ENCODE measurements at regions not wholly inside any gene's neighbourhood (a gene's known extent, or its start where the extent isn't known, plus 50 kb on each side); places are given as distances from the start of the nearest gene placed in this dataset.

GRCh38 chr18:68263481-68263880 is 451.4 kb downstream of the TMX3 start:
- H3K27me3 ChIP-seq (ENCODE audit: control insufficient read depth in 3 of 3, insufficient read depth in 3 of 3, low read length in 2 of 3), result no peaks in the 10 kb centered on the region
- H3K27ac ChIP-seq (ENCODE audit: low read depth in 1 of 2, low read length in 1 of 2), result no peak overlapping the region
- 81 to 86% methylated on average over 5 of the region's 5 CpGs for WGBS, 2 donors
- TF ChIP-seq, protein P1, sequence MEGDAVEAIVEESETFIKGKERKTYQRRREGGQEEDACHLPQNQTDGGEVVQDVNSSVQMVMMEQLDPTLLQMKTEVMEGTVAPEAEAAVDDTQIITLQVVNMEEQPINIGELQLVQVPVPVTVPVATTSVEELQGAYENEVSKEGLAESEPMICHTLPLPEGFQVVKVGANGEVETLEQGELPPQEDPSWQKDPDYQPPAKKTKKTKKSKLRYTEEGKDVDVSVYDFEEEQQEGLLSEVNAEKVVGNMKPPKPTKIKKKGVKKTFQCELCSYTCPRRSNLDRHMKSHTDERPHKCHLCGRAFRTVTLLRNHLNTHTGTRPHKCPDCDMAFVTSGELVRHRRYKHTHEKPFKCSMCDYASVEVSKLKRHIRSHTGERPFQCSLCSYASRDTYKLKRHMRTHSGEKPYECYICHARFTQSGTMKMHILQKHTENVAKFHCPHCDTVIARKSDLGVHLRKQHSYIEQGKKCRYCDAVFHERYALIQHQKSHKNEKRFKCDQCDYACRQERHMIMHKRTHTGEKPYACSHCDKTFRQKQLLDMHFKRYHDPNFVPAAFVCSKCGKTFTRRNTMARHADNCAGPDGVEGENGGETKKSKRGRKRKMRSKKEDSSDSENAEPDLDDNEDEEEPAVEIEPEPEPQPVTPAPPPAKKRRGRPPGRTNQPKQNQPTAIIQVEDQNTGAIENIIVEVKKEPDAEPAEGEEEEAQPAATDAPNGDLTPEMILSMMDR (IDR thresholded peaks at IDR 0.05; ENCODE audit: control extremely low read depth, extremely low read depth), result no peak
- no peaks in the 10 kb centered on the region for H3K4me1 ChIP-seq (ENCODE audit: control insufficient read depth in 5 of 5, insufficient read depth in 5 of 5, low read length in 5 of 5)
- H3K9ac ChIP-seq (ENCODE audit: insufficient read depth in 1 of 2, low read length in 2 of 2), result no peak overlapping the region
- no peaks in the 10 kb centered on the region for H3K9me3 ChIP-seq (ENCODE audit: control insufficient read depth in 4 of 4, insufficient read depth in 3 of 4, low read length in 3 of 4)
- H3K4me3 ChIP-seq, result no peak overlapping the region
- no peak for DNase-seq
- no peaks in the 10 kb centered on the region for H3K36me3 ChIP-seq (ENCODE audit: control insufficient read depth in 4 of 4, insufficient read depth in 4 of 4, low read length in 4 of 4)
- ATAC-seq (ENCODE audit: insufficient read depth, low FRiP score), result no peak

- Histone ChIP-seq H3K27ac (ENCODE audit: low read depth in 1 of 2, low read length in 1 of 2) (no peak overlapping the region), H3K9me3 (ENCODE audit: control insufficient read depth in 4 of 4, insufficient read depth in 3 of 4, low read length in 3 of 4) (no peaks in the 10 kb centered on the region), H3K36me3 (ENCODE audit: control insufficient read depth in 4 of 4, insufficient read depth in 4 of 4, low read length in 4 of 4) (no peaks in the 10 kb centered on the region), H3K4me1 (ENCODE audit: control insufficient read depth in 5 of 5, insufficient read depth in 5 of 5, low read length in 5 of 5) (no peaks in the 10 kb centered on the region), H3K9ac (ENCODE audit: insufficient read depth in 1 of 2, low read length in 2 of 2) (no peak overlapping the region), H3K4me3 (no peak overlapping the region), H3K27me3 (ENCODE audit: control insufficient read depth in 3 of 3, insufficient read depth in 3 of 3, low read length in 2 of 3) (no peaks in the 10 kb centered on the region)
- DNase-seq, result no peak
- TF ChIP-seq, protein P1 (IDR thresholded peaks at IDR 0.05; ENCODE audit: control extremely low read depth, extremely low read depth), result no peak
- ATAC-seq (ENCODE audit: insufficient read depth, low FRiP score), result no peak
- WGBS, 2 donors, result 54 to 73% methylated on average over 2 of the region's 2 CpGs
These were observed 452.1 kb downstream of the TMX3 start for GRCh38 chr18:68262690-68263294.

DNA sequence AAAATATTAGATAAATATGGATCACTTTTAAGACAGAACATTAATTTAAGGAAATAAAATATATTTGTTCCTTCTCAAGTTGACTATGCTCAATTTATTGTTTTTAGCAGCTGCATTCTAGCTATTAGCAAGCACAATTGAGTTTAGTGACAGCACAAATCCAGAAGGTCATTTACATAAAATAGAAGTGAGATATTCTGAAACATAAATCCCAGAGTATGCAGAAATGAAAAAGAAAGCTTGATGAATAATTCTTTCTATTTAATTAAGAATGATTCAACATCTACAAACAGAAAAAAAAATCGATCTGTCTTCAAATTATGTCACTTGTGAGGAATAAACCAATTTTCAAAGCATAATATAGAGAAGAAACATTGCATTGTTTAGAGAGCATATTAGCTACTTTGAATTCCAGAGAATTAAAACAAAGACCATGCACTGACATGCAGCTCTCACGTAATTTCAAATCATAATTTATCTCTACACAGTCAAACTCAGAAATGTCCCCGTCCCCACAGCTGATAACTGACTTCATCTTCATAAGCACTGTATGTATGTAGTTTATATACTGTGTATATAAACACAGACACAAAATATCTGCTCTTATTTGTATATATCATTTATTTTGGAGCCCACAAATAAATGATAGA is 458.4 kb downstream of the TMX3 start:
- H3K9me3 ChIP-seq (ENCODE audit: control insufficient read depth in 4 of 4, insufficient read depth in 3 of 4, low read length in 3 of 4), result no peaks in the 10 kb centered on the region
- TF ChIP-seq, protein P1 (IDR thresholded peaks at IDR 0.05; ENCODE audit: control extremely low read depth, extremely low read depth), result no peak
- no peak for ATAC-seq (ENCODE audit: insufficient read depth, low FRiP score)
- no peaks in the 10 kb centered on the region for H3K4me1 ChIP-seq (ENCODE audit: control insufficient read depth in 5 of 5, insufficient read depth in 5 of 5, low read length in 5 of 5)
- H3K27me3 ChIP-seq (ENCODE audit: control insufficient read depth in 3 of 3, insufficient read depth in 3 of 3, low read length in 2 of 3), result no peaks in the 10 kb centered on the region
- WGBS, 2 donors, result 69 to 83% methylated on average over 3 of the region's 3 CpGs
- no peaks in the 10 kb centered on the region for H3K36me3 ChIP-seq (ENCODE audit: control insufficient read depth in 4 of 4, insufficient read depth in 4 of 4, low read length in 4 of 4)
- no peak for DNase-seq
- no peak overlapping the region for H3K4me3 ChIP-seq
- H3K27ac ChIP-seq (ENCODE audit: low read depth in 1 of 2, low read length in 1 of 2), result no peak overlapping the region
- no peak overlapping the region for H3K9ac ChIP-seq (ENCODE audit: insufficient read depth in 1 of 2, low read length in 2 of 2)

All from lung (tissue), 11 donors.